Mononuclear cell (primary cell): ENCODE measurements at regions not wholly inside any gene's neighbourhood (a gene's known extent, or its start where the extent isn't known, plus 50 kb on each side); places are given as distances from the start of the nearest gene placed in this dataset.
"Not testable (repeated sequence)": the region's sequence is repeated elsewhere in the genome, so short reads cannot be mapped to it uniquely, and the experiment has no call there.

Experiments used
- H3K27me3 ChIP-seq: 2 replicates; pipeline ENCODE4 v1.6.0; 2011; ENCODE audit warnings: low read length, control low read depth; ENCODE audit not compliant: insufficient read depth
- H3K4me1 ChIP-seq: 2 replicates; pipeline ENCODE4 v1.5.1; 2011; ENCODE audit warnings: mild to moderate bottlenecking, low read length, control low read depth; ENCODE audit not compliant: insufficient read depth
- H3K4me3 ChIP-seq: 2 replicates; pipeline ENCODE4 v1.5.1; 2011; ENCODE audit warnings: mild to moderate bottlenecking, low read length, moderate library complexity
- H3K9me3 ChIP-seq: 2 replicates; pipeline ENCODE4 v1.5.1; 2011; ENCODE audit warnings: low read depth, mild to moderate bottlenecking, control low read depth, low read length

DNA sequence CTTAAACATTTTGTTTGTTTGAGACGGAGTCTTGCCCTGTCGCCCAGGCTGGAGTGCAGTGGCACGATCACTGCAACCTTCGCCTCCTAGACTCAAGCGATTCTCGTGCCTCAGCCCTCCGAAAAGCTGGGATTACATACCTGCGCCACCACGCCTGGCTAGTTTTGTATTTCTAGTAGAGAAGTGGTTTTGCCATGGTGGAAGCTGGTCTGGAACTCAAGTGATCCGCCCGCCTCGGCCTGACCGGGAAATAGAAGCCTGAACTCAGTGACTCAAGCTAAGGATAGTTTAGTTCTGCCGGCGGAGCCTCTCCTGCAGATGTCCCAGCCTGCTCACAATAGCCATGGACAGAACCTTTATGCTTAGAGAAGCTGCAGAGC, 53.0 kb upstream of the ZNF254 start:
- Histone ChIP-seq H3K9me3 (no peaks in the 10 kb centered on the region), H3K4me1 (peaks cover 40% of the 10 kb centered on the region), H3K4me3 (peak overlapping the region; percentile 91), H3K27me3 (no peaks in the 10 kb centered on the region)

DNA sequence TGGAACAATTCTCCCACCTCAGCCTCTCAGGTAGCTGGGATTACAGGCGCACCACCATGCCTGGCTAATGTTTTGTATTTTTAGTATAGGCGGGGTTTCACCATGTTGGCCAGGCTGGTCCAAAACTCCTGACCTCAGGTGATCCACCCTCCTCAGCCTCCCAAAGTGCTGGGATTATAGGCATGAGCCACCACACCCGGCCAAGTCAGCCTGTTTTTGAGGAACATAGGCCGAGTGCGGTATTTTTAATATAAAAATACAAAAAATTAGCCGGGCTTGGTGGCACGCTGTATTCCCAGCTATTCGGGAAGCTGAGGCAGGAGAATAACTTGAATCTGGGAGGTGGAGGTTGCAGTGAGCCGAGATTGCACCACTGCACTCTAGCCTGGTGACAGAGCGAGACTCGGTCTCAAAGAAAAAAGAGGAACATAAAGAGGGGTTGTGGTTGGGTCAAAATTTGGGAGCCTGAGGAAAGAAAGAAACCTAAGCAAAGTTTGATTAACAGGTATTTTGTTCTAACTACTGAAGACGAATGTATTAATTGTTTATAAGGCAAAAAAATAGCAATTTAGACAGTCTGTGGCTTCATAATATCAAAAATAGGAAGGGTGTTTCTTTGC, 51.6 kb upstream of the ZNF254 start:
- not testable (repeated sequence) for H3K27me3 ChIP-seq, H3K4me3 ChIP-seq, H3K9me3 ChIP-seq
- peaks cover 43% of the 10 kb centered on the region for H3K4me1 ChIP-seq
